ENCODE measurements at regions not wholly inside any gene's neighbourhood (a gene's known extent, or its start where the extent isn't known, plus 50 kb on each side); places are given as distances from the start of the nearest gene placed in this dataset.
"Not testable (repeated sequence)": the region's sequence is repeated elsewhere in the genome, so short reads cannot be mapped to it uniquely, and the experiment has no call there.

- Histone ChIP-seq H3K27ac (ENCODE audit: low read length) (no peak overlapping the region), H3K9me3 (ENCODE audit: control insufficient read depth, low read length) (no peaks in the 10 kb centered on the region), H3K27me3 (ENCODE audit: control insufficient read depth, insufficient read depth) (no peaks in the 10 kb centered on the region), H3K4me3 (ENCODE audit: low read length) (no peak overlapping the region), H3K4me1 (ENCODE audit: control insufficient read depth, insufficient read depth, low read length) (no peaks in the 10 kb centered on the region)
- ATAC-seq: no peak
- WGBS: 87% methylated on average over 3 of the region's 3 CpGs
- intact Hi-C loops (cut with DNase I): no loop called here
- DNase-seq: no peak
These were observed 222.1 kb upstream of the SOX14 start for GRCh38 chr3:137542049-137542448.

DNA sequence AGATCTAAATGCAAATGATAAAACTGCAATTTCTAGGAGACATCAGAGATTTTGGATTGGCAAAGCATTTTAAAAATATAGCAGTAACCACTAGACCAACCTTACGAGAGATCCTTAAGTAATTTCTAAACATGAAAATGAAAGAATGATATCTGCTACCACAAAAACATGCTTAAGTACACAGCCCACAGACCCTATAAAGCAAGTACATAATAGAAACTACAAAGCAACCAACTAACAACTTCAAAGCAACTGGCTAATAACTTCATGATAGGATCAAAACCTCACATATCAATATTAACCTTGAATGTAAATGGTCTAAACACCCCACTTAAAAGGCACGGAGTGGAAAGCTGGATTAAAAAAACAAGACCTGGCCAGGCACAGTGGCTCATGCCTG, 209.9 kb upstream of the SOX14 start:
- DNase-seq (no peak), ATAC-seq (no peak)
- Histone ChIP-seq H3K27ac (ENCODE audit: low read length) (no peak overlapping the region), H3K4me3 (ENCODE audit: low read length) (no peak overlapping the region), H3K9me3 (ENCODE audit: control insufficient read depth, low read length) (no peaks in the 10 kb centered on the region), H3K27me3 (ENCODE audit: control insufficient read depth, insufficient read depth) (no peaks in the 10 kb centered on the region), H3K4me1 (ENCODE audit: control insufficient read depth, insufficient read depth, low read length) (no peaks in the 10 kb centered on the region)
- WGBS: 74% methylated on average over 2 of the region's 2 CpGs
- intact Hi-C loops (cut with DNase I): no loop called here

DNA sequence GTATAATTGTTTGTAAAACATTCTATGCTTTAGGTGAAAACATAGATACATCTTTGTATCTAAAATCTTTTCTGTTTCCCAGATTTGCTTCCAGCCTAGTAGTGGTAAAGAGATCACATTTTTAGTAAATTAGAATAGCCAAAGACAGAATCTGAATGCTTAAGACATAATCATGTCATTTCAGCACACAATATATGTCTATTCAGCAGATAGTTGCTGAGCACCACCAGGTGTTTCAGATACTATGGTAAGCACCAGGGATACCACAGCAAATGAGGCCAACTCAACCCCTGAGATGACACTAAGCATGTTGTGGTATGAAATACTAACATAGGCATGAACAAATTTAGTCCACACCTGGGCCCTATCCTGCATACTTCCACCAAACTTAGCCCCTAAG, 195.2 kb upstream of the SOX14 start:
- H3K4me1 ChIP-seq (ENCODE audit: control insufficient read depth, insufficient read depth, low read length): no peaks in the 10 kb centered on the region
- H3K27ac ChIP-seq (ENCODE audit: low read length): no peak overlapping the region
- no peak for DNase-seq
- H3K4me3 ChIP-seq (ENCODE audit: low read length): no peak overlapping the region
- intact Hi-C loops (cut with DNase I): no loop called here
- H3K9me3 ChIP-seq (ENCODE audit: control insufficient read depth, low read length): no peaks in the 10 kb centered on the region
- H3K27me3 ChIP-seq (ENCODE audit: control insufficient read depth, insufficient read depth): no peaks in the 10 kb centered on the region
- no peak for ATAC-seq

DNA sequence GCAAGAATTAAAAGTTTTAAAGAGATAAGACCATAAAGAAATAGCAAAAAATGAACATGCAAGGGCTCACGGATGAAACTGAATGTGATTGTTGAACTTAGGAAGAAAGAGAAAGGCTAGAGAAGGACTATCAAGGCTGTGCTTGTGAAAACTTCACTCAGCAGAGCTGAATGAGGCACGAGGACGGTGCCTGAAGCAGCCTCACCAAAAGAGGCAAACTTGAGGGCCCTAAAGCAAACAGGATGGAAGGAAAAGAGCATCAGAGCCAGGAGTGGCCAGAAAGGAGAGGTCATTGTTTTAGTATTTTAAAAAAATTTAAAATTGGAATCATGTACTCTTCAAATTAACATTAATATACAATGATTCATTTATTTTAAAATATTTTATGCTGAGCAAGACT, 191.2 kb upstream of the SOX14 start:
- no peak for ATAC-seq
- H3K4me1 ChIP-seq (ENCODE audit: control insufficient read depth, insufficient read depth, low read length): no peaks in the 10 kb centered on the region
- H3K27me3 ChIP-seq (ENCODE audit: control insufficient read depth, insufficient read depth): no peaks in the 10 kb centered on the region
- 53% methylated on average over 3 of the region's 3 CpGs for WGBS
- no peak overlapping the region for H3K4me3 ChIP-seq (ENCODE audit: low read length)
- no peak overlapping the region for H3K27ac ChIP-seq (ENCODE audit: low read length)
- no peak for DNase-seq
- intact Hi-C loops (cut with DNase I): no loop called here
- H3K9me3 ChIP-seq (ENCODE audit: control insufficient read depth, low read length): no peaks in the 10 kb centered on the region

GRCh38 chr3:137582484-137582883, 181.6 kb upstream of the SOX14 start:
- WGBS: 51% methylated on average over 1 of the region's 1 CpG
- H3K27me3 ChIP-seq (ENCODE audit: control insufficient read depth, insufficient read depth): no peaks in the 10 kb centered on the region
- intact Hi-C loops (cut with DNase I): no loop called here

DNA sequence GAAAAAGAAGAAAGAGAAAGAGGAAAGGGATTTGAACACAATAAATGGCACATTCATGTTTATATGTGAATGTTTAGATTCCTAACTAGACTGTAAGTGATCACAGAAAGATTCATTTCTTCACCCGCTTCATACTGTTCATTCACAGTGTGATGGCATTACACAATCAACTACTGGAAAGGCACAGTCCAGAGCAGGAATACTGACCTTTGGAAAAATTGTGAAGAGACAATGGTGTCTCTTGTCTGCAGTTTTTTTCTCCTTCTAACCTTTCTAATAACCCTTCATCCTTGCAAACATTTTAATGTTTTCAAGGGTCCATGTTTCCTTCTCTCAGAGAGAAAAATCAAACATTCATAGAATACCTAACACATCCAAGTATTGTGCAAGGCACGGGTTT, 180.9 kb upstream of the SOX14 start:
- Histone ChIP-seq H3K4me3 (ENCODE audit: low read length) (no peak overlapping the region), H3K9me3 (ENCODE audit: control insufficient read depth, low read length) (no peaks in the 10 kb centered on the region), H3K4me1 (ENCODE audit: control insufficient read depth, insufficient read depth, low read length) (no peaks in the 10 kb centered on the region), H3K27ac (ENCODE audit: low read length) (no peak overlapping the region), H3K27me3 (ENCODE audit: control insufficient read depth, insufficient read depth) (no peaks in the 10 kb centered on the region)
- intact Hi-C loops (cut with DNase I): no loop called here
- DNase-seq: no peak
- 76% methylated on average over 2 of the region's 2 CpGs for WGBS
- ATAC-seq: no peak

More at GRCh38 chr3:137582484-137582883, 181.6 kb upstream of the SOX14 start:
- Histone ChIP-seq H3K4me3 (ENCODE audit: low read length) (no peak overlapping the region), H3K4me1 (ENCODE audit: control insufficient read depth, insufficient read depth, low read length) (no peaks in the 10 kb centered on the region), H3K27ac (ENCODE audit: low read length) (no peak overlapping the region), H3K9me3 (ENCODE audit: control insufficient read depth, low read length) (no peaks in the 10 kb centered on the region)
- DNase-seq (no peak), ATAC-seq (no peak)

DNA sequence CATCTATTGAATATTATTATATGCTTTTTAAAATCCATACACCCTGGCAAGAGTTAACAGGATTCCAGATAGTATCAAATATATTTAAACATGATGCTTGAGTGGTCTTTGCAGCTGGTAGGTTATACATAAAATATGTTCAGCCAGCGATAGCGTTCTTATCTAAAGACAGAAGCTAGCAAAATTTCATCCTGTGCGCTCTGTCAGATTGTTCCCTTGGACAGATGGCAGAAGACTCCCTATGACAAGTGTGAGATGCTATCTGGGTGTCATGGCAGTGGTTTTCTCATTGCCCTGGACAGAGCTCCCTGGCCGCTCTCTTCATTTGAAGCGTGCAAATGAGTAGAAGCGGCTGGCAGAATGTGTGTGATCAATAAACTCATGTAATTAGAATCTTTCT, 175.2 kb upstream of the SOX14 start:
- DNase-seq: no peak
- H3K9me3 ChIP-seq (ENCODE audit: control insufficient read depth, low read length): no peaks in the 10 kb centered on the region
- intact Hi-C loops (cut with DNase I): no loop called here
- H3K4me3 ChIP-seq (ENCODE audit: low read length): no peak overlapping the region
- WGBS: 66% methylated on average over 6 of the region's 6 CpGs
- no peaks in the 10 kb centered on the region for H3K27me3 ChIP-seq (ENCODE audit: control insufficient read depth, insufficient read depth)
- H3K4me1 ChIP-seq (ENCODE audit: control insufficient read depth, insufficient read depth, low read length): no peaks in the 10 kb centered on the region
- no peak for ATAC-seq
- no peak overlapping the region for H3K27ac ChIP-seq (ENCODE audit: low read length)

- H3K4me1 ChIP-seq (ENCODE audit: control insufficient read depth, insufficient read depth, low read length); H3K27ac ChIP-seq (ENCODE audit: low read length); H3K4me3 ChIP-seq (ENCODE audit: low read length); DNase-seq; intact Hi-C loops (cut with DNase I); ATAC-seq; H3K27me3 ChIP-seq (ENCODE audit: control insufficient read depth, insufficient read depth); H3K9me3 ChIP-seq (ENCODE audit: control insufficient read depth, low read length): not testable (repeated sequence)
- 78% methylated on average over 3 of the region's 4 CpGs for WGBS
These were observed 168.7 kb upstream of the SOX14 start for GRCh38 chr3:137595415-137595814.

GRCh38 chr3:137610723-137611122, 153.4 kb upstream of the SOX14 start:
- Histone ChIP-seq H3K4me1 (ENCODE audit: control insufficient read depth, insufficient read depth, low read length) (no peaks in the 10 kb centered on the region), H3K4me3 (ENCODE audit: low read length) (no peak overlapping the region), H3K27ac (ENCODE audit: low read length) (no peak overlapping the region), H3K27me3 (ENCODE audit: control insufficient read depth, insufficient read depth) (no peaks in the 10 kb centered on the region), H3K9me3 (ENCODE audit: control insufficient read depth, low read length) (no peaks in the 10 kb centered on the region)
- DNase-seq (no peak), ATAC-seq (no peak)
- 75% methylated on average over 3 of the region's 3 CpGs for WGBS
- intact Hi-C loops (cut with DNase I): no loop called here

- no peak for ATAC-seq
- no peaks in the 10 kb centered on the region for H3K9me3 ChIP-seq (ENCODE audit: control insufficient read depth, low read length)
- no peak for DNase-seq
- H3K4me3 ChIP-seq (ENCODE audit: low read length): no peak overlapping the region
- 13% methylated on average over 3 of the region's 3 CpGs for WGBS
- no peaks in the 10 kb centered on the region for H3K27me3 ChIP-seq (ENCODE audit: control insufficient read depth, insufficient read depth)
- H3K4me1 ChIP-seq (ENCODE audit: control insufficient read depth, insufficient read depth, low read length): no peaks in the 10 kb centered on the region
- no peak overlapping the region for H3K27ac ChIP-seq (ENCODE audit: low read length)
- intact Hi-C loops (cut with DNase I): no loop called here
These were observed 151.8 kb upstream of the SOX14 start for GRCh38 chr3:137612291-137612690.

DNA sequence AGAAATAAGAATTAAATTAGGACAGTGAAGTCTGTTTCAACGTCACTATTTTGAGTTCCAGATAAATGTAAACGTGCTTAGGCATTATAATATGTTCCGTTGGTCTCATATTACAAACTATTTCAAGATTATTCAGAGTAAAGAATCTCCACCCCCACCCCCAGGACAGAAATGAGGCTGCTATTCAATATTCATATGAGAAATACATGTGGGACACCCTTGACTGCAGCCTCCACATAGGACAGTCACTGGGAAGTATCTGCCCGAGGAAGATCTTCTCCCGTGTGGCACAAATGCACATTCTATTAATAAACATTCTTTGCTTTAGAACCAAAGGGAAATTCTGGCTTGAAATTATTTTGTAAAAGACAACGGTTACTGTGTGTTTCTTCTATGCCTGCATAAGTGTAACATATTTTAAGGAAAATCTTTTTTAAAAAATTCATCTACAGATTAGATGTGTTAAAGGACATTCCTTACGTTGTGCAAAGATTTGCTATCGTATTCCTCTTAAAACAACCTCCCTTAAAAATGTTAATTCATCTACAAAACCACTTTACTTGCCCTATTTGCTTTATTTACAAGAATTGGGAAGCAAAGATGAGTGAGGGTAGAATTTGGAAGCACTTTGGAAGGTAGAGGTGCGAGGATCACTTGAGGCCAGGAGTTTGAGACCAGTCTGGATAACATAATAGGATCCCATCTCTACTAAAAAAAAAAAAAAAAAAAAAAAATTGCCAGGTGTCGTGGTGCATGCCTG, 148.3 kb upstream of the SOX14 start:
- Histone ChIP-seq H3K9me3 (ENCODE audit: control insufficient read depth, low read length) (no peaks in the 10 kb centered on the region), H3K27ac (ENCODE audit: low read length) (no peak overlapping the region), H3K4me1 (ENCODE audit: control insufficient read depth, insufficient read depth, low read length) (no peaks in the 10 kb centered on the region), H3K27me3 (ENCODE audit: control insufficient read depth, insufficient read depth) (no peaks in the 10 kb centered on the region), H3K4me3 (ENCODE audit: low read length) (no peak overlapping the region)
- DNase-seq (no peak), ATAC-seq (no peak)
- intact Hi-C loops (cut with DNase I): no loop called here
- 58% methylated on average over 10 of the region's 10 CpGs for WGBS
